ENCODE measurements at regions not wholly inside any gene's neighbourhood (a gene's known extent, or its start where the extent isn't known, plus 50 kb on each side); places are given as distances from the start of the nearest gene placed in this dataset.

GRCh38 chr2:122390406-122390805, 635.0 kb downstream of the TSN start:
- H3K9me3 ChIP-seq = peaks cover 0 to 10% (median 0%) of the 10 kb centered on the region in 4 donors
- DNase-seq = peak in 1 of 3 donors; percentile 59
- no peak overlapping the region for H3K4me3 ChIP-seq
- TF ChIP-seq CTCF (IDR thresholded peaks at IDR 0.05) (no peak), POLR2A (IDR thresholded peaks at IDR 0.05) (no peak)
- no peaks in the 10 kb centered on the region for H3K36me3 ChIP-seq
- no peaks in the 10 kb centered on the region for H3K27me3 ChIP-seq
- H3K27ac ChIP-seq = no peak overlapping the region
- no peaks in the 10 kb centered on the region for H3K4me1 ChIP-seq

GRCh38 chr2:122391726-122392125, 636.3 kb downstream of the TSN start:
- H3K27ac ChIP-seq = no peak overlapping the region
- no peaks in the 10 kb centered on the region for H3K4me1 ChIP-seq
- H3K36me3 ChIP-seq = no peaks in the 10 kb centered on the region
- H3K4me3 ChIP-seq = no peak overlapping the region
- peaks cover 0 to 10% (median 0%) of the 10 kb centered on the region in 4 donors for H3K9me3 ChIP-seq
- H3K27me3 ChIP-seq = no peaks in the 10 kb centered on the region
- TF ChIP-seq CTCF (IDR thresholded peaks at IDR 0.05) = no peak
- no peak for TF ChIP-seq POLR2A (IDR thresholded peaks at IDR 0.05)
- no peak for DNase-seq

- Histone ChIP-seq H3K4me3 (no peak overlapping the region), H3K27ac (no peak overlapping the region), H3K36me3 (no peaks in the 10 kb centered on the region), H3K4me1 (no peaks in the 10 kb centered on the region), H3K27me3 (no peaks in the 10 kb centered on the region), H3K9me3 (no peaks in the 10 kb centered on the region)
- no peak for DNase-seq
- TF ChIP-seq CTCF (IDR thresholded peaks at IDR 0.05) (no peak), POLR2A (IDR thresholded peaks at IDR 0.05) (no peak)
Measured at GRCh38 chr2:122395687-122396086, 640.2 kb downstream of the TSN start.

- Histone ChIP-seq H3K27ac (no peak overlapping the region), H3K4me3 (no peak overlapping the region), H3K4me1 (no peaks in the 10 kb centered on the region), H3K27me3 (no peaks in the 10 kb centered on the region), H3K9me3 (no peaks in the 10 kb centered on the region), H3K36me3 (no peaks in the 10 kb centered on the region)
- TF ChIP-seq CTCF (IDR thresholded peaks at IDR 0.05) (no peak), POLR2A (IDR thresholded peaks at IDR 0.05) (no peak)
- no peak for DNase-seq
Measured at GRCh38 chr2:122411231-122411630, 655.8 kb downstream of the TSN start.

GRCh38 chr2:122412360-122412759, 656.9 kb downstream of the TSN start:
- Histone ChIP-seq H3K4me1 (no peaks in the 10 kb centered on the region), H3K9me3 (no peaks in the 10 kb centered on the region), H3K4me3 (no peak overlapping the region), H3K27ac (no peak overlapping the region), H3K27me3 (no peaks in the 10 kb centered on the region), H3K36me3 (no peaks in the 10 kb centered on the region)
- TF ChIP-seq CTCF (IDR thresholded peaks at IDR 0.05) = no peak
- TF ChIP-seq POLR2A (IDR thresholded peaks at IDR 0.05) = no peak
- no peak for DNase-seq

GRCh38 chr2:122414902-122415301, 659.5 kb downstream of the TSN start:
- no peak overlapping the region for H3K4me3 ChIP-seq
- H3K27me3 ChIP-seq = no peaks in the 10 kb centered on the region
- H3K27ac ChIP-seq = no peak overlapping the region
- no peak for TF ChIP-seq CTCF (IDR thresholded peaks at IDR 0.05)
- TF ChIP-seq POLR2A (IDR thresholded peaks at IDR 0.05) = no peak
- no peak for DNase-seq
- no peaks in the 10 kb centered on the region for H3K9me3 ChIP-seq
- no peaks in the 10 kb centered on the region for H3K36me3 ChIP-seq
- H3K4me1 ChIP-seq = no peaks in the 10 kb centered on the region

All from Peyer's patch (tissue), 4 donors.